NCI-H2196 treated with DMSO at 0.1 percent for 48 hours (cell line): ENCODE measurements at regions not wholly inside any gene's neighbourhood (a gene's known extent, or its start where the extent isn't known, plus 50 kb on each side); places are given as distances from the start of the nearest gene placed in this dataset.
"Not testable (repeated sequence)": the region's sequence is repeated elsewhere in the genome, so short reads cannot be mapped to it uniquely, and the experiment has no call there.

Experiments used
- DNase-seq: peaks from one replicate; lab custom pipeline; 2025; ENCODE audit not compliant: unreplicated experiment; lab: John Stamatoyannopoulos, UW

- DNase-seq = no peak
Measured at GRCh38 chr22:22697377-22698117, 53.1 kb downstream of the GGTLC2 start.

- no peak for DNase-seq
Measured at GRCh38 chr22:22698263-22698750, 53.9 kb downstream of the GGTLC2 start.

GRCh38 chr22:22700631-22701030 lies 56.2 kb downstream of the GGTLC2 start:
- no peak for DNase-seq

GRCh38 chr22:22701557-22701956 lies 57.1 kb downstream of the GGTLC2 start:
- DNase-seq = not testable (repeated sequence)

- no peak for DNase-seq
Measured at GRCh38 chr22:22702237-22703202, 58.1 kb downstream of the GGTLC2 start.

- no peak for DNase-seq
Measured at GRCh38 chr22:22703203-22703570, 58.8 kb downstream of the GGTLC2 start.

- DNase-seq = no peak
Measured at GRCh38 chr22:22703715-22704114, 59.3 kb downstream of the GGTLC2 start.

- no peak for DNase-seq
Measured at GRCh38 chr22:22704156-22704946, 59.9 kb downstream of the GGTLC2 start.

- DNase-seq = no peak
Measured at GRCh38 chr22:22705328-22706100, 61.1 kb downstream of the GGTLC2 start.

- DNase-seq = no peak
Measured at GRCh38 chr22:22706253-22706915, 62.0 kb downstream of the GGTLC2 start.

- no peak for DNase-seq
Measured at GRCh38 chr22:22709719-22710445, 65.5 kb downstream of the GGTLC2 start.

GRCh38 chr22:22710719-22711531 lies 66.5 kb downstream of the GGTLC2 start:
- DNase-seq = no peak

GRCh38 chr22:22711532-22711913 lies 67.1 kb downstream of the GGTLC2 start:
- DNase-seq = no peak

GRCh38 chr22:22712092-22712658 lies 67.8 kb downstream of the GGTLC2 start:
- DNase-seq = no peak

GRCh38 chr22:22712666-22713365 lies 68.4 kb downstream of the GGTLC2 start:
- no peak for DNase-seq

GRCh38 chr22:22713416-22713815 lies 69.0 kb downstream of the GGTLC2 start:
- no peak for DNase-seq

- no peak for DNase-seq
Measured at GRCh38 chr22:22714600-22715335, 70.4 kb downstream of the GGTLC2 start.
